ENCODE measurements at regions not wholly inside any gene's neighbourhood (a gene's known extent, or its start where the extent isn't known, plus 50 kb on each side); places are given as distances from the start of the nearest gene placed in this dataset.

GRCh38 chr10:1851762-1852161, 114.4 kb upstream of the ADARB2 start:
- no peaks in the 10 kb centered on the region for H3K4me1 ChIP-seq (ENCODE audit: insufficient read depth, low read length)
- no peak overlapping the region for H3K27ac ChIP-seq (ENCODE audit: low read depth, low read length)
- no peaks in the 10 kb centered on the region for H3K27me3 ChIP-seq (ENCODE audit: insufficient read depth, low read length)
- H3K36me3 ChIP-seq (ENCODE audit: insufficient read depth, low read length) = no peaks in the 10 kb centered on the region
- no peak overlapping the region for H3K9ac ChIP-seq (ENCODE audit: low read depth, low read length)
- WGBS = 98% methylated on average over 8 of the region's 8 CpGs
- no peak overlapping the region for H3K4me3 ChIP-seq (ENCODE audit: low read length)
- H3K9me3 ChIP-seq (ENCODE audit: insufficient read depth, low read depth, low read length) = no peaks in the 10 kb centered on the region

GRCh38 chr10:1850971-1851527, 113.7 kb upstream of the ADARB2 start:
- 87% methylated on average over 5 of the region's 6 CpGs for WGBS
- Histone ChIP-seq H3K27ac (ENCODE audit: low read depth, low read length) (no peak overlapping the region), H3K4me1 (ENCODE audit: insufficient read depth, low read length) (no peaks in the 10 kb centered on the region), H3K36me3 (ENCODE audit: insufficient read depth, low read length) (no peaks in the 10 kb centered on the region), H3K27me3 (ENCODE audit: insufficient read depth, low read length) (no peaks in the 10 kb centered on the region), H3K9ac (ENCODE audit: low read depth, low read length) (no peak overlapping the region), H3K4me3 (ENCODE audit: low read length) (no peak overlapping the region), H3K9me3 (ENCODE audit: insufficient read depth, low read depth, low read length) (no peaks in the 10 kb centered on the region)

- Histone ChIP-seq H3K4me1 (ENCODE audit: insufficient read depth, low read length) (no peaks in the 10 kb centered on the region), H3K9me3 (ENCODE audit: insufficient read depth, low read depth, low read length) (no peaks in the 10 kb centered on the region), H3K9ac (ENCODE audit: low read depth, low read length) (no peak overlapping the region), H3K4me3 (ENCODE audit: low read length) (no peak overlapping the region), H3K36me3 (ENCODE audit: insufficient read depth, low read length) (no peaks in the 10 kb centered on the region), H3K27ac (ENCODE audit: low read depth, low read length) (no peak overlapping the region), H3K27me3 (ENCODE audit: insufficient read depth, low read length) (no peaks in the 10 kb centered on the region)
- 95% methylated on average over 18 of the region's 18 CpGs for WGBS
These were observed 110.0 kb upstream of the ADARB2 start for GRCh38 chr10:1847361-1847760.

- no peak overlapping the region for H3K4me3 ChIP-seq (ENCODE audit: low read length)
- no peaks in the 10 kb centered on the region for H3K27me3 ChIP-seq (ENCODE audit: insufficient read depth, low read length)
- 91% methylated on average over 7 of the region's 8 CpGs for WGBS
- H3K36me3 ChIP-seq (ENCODE audit: insufficient read depth, low read length) = no peaks in the 10 kb centered on the region
- no peaks in the 10 kb centered on the region for H3K4me1 ChIP-seq (ENCODE audit: insufficient read depth, low read length)
- H3K27ac ChIP-seq (ENCODE audit: low read depth, low read length) = no peak overlapping the region
- H3K9ac ChIP-seq (ENCODE audit: low read depth, low read length) = no peak overlapping the region
- H3K9me3 ChIP-seq (ENCODE audit: insufficient read depth, low read depth, low read length) = no peaks in the 10 kb centered on the region
These were observed 108.7 kb upstream of the ADARB2 start for GRCh38 chr10:1846032-1846431.

- H3K4me1 ChIP-seq (ENCODE audit: insufficient read depth, low read length) = no peaks in the 10 kb centered on the region
These were observed 104.4 kb upstream of the ADARB2 start for GRCh38 chr10:1841759-1842158.

GRCh38 chr10:1829712-1830111, 92.4 kb upstream of the ADARB2 start:
- H3K36me3 ChIP-seq (ENCODE audit: insufficient read depth, low read length) = no peaks in the 10 kb centered on the region
- 73% methylated on average over 5 of the region's 5 CpGs for WGBS
- no peaks in the 10 kb centered on the region for H3K4me1 ChIP-seq (ENCODE audit: insufficient read depth, low read length)
- H3K27ac ChIP-seq (ENCODE audit: low read depth, low read length) = no peak overlapping the region
- no peak overlapping the region for H3K9ac ChIP-seq (ENCODE audit: low read depth, low read length)
- no peaks in the 10 kb centered on the region for H3K9me3 ChIP-seq (ENCODE audit: insufficient read depth, low read depth, low read length)
- no peak overlapping the region for H3K4me3 ChIP-seq (ENCODE audit: low read length)
- H3K27me3 ChIP-seq (ENCODE audit: insufficient read depth, low read length) = no peaks in the 10 kb centered on the region

More at GRCh38 chr10:1841759-1842158, 104.4 kb upstream of the ADARB2 start:
- no peaks in the 10 kb centered on the region for H3K36me3 ChIP-seq (ENCODE audit: insufficient read depth, low read length)
- H3K9ac ChIP-seq (ENCODE audit: low read depth, low read length) = no peak overlapping the region
- H3K27ac ChIP-seq (ENCODE audit: low read depth, low read length) = no peak overlapping the region
- H3K27me3 ChIP-seq (ENCODE audit: insufficient read depth, low read length) = no peaks in the 10 kb centered on the region
- H3K9me3 ChIP-seq (ENCODE audit: insufficient read depth, low read depth, low read length) = no peaks in the 10 kb centered on the region
- 73% methylated on average over 3 of the region's 3 CpGs for WGBS
- H3K4me3 ChIP-seq (ENCODE audit: low read length) = no peak overlapping the region

- H3K4me1 ChIP-seq (ENCODE audit: insufficient read depth, low read length) = no peaks in the 10 kb centered on the region
- H3K36me3 ChIP-seq (ENCODE audit: insufficient read depth, low read length) = no peaks in the 10 kb centered on the region
- no peaks in the 10 kb centered on the region for H3K27me3 ChIP-seq (ENCODE audit: insufficient read depth, low read length)
- no peak overlapping the region for H3K4me3 ChIP-seq (ENCODE audit: low read length)
- WGBS = 90% methylated on average over 3 of the region's 3 CpGs
- H3K9ac ChIP-seq (ENCODE audit: low read depth, low read length) = no peak overlapping the region
- H3K9me3 ChIP-seq (ENCODE audit: insufficient read depth, low read depth, low read length) = no peaks in the 10 kb centered on the region
- H3K27ac ChIP-seq (ENCODE audit: low read depth, low read length) = no peak overlapping the region
These were observed 87.6 kb upstream of the ADARB2 start for GRCh38 chr10:1824928-1825327.

- Histone ChIP-seq H3K27ac (ENCODE audit: low read depth, low read length) (no peak overlapping the region), H3K4me3 (ENCODE audit: low read length) (no peak overlapping the region), H3K9ac (ENCODE audit: low read depth, low read length) (no peak overlapping the region), H3K36me3 (ENCODE audit: insufficient read depth, low read length) (no peaks in the 10 kb centered on the region), H3K27me3 (ENCODE audit: insufficient read depth, low read length) (no peaks in the 10 kb centered on the region), H3K4me1 (ENCODE audit: insufficient read depth, low read length) (peaks cover 14% of the 10 kb centered on the region), H3K9me3 (ENCODE audit: insufficient read depth, low read depth, low read length) (0 out of 2 replicates have a peak, but pooled peaks cover 4% of the 10 kb centered on the region)
- no CpG with 5 or more reads among the region's 1 CpG for WGBS
These were observed 77.2 kb upstream of the ADARB2 start for GRCh38 chr10:1814556-1814955.

- WGBS = 98% methylated on average over 27 of the region's 27 CpGs
- Histone ChIP-seq H3K9me3 (ENCODE audit: insufficient read depth, low read depth, low read length) (no peaks in the 10 kb centered on the region), H3K4me1 (ENCODE audit: insufficient read depth, low read length) (peaks cover 14% of the 10 kb centered on the region), H3K4me3 (ENCODE audit: low read length) (no peak overlapping the region), H3K9ac (ENCODE audit: low read depth, low read length) (no peak overlapping the region), H3K36me3 (ENCODE audit: insufficient read depth, low read length) (no peaks in the 10 kb centered on the region), H3K27me3 (ENCODE audit: insufficient read depth, low read length) (no peaks in the 10 kb centered on the region), H3K27ac (ENCODE audit: low read depth, low read length) (no peak overlapping the region)
These were observed 71.9 kb upstream of the ADARB2 start for GRCh38 chr10:1809139-1809741.

GRCh38 chr10:1807924-1808323, 70.6 kb upstream of the ADARB2 start:
- Histone ChIP-seq H3K9ac (ENCODE audit: low read depth, low read length) (no peak overlapping the region), H3K27ac (ENCODE audit: low read depth, low read length) (no peak overlapping the region), H3K27me3 (ENCODE audit: insufficient read depth, low read length) (no peaks in the 10 kb centered on the region), H3K36me3 (ENCODE audit: insufficient read depth, low read length) (no peaks in the 10 kb centered on the region), H3K4me1 (ENCODE audit: insufficient read depth, low read length) (peaks cover 14% of the 10 kb centered on the region), H3K9me3 (ENCODE audit: insufficient read depth, low read depth, low read length) (no peaks in the 10 kb centered on the region), H3K4me3 (ENCODE audit: low read length) (no peak overlapping the region)
- 96% methylated on average over 25 of the region's 25 CpGs for WGBS

GRCh38 chr10:1807196-1807595, 69.9 kb upstream of the ADARB2 start:
- WGBS = 89% methylated on average over 9 of the region's 9 CpGs
- H3K4me3 ChIP-seq (ENCODE audit: low read length) = no peak overlapping the region
- no peaks in the 10 kb centered on the region for H3K36me3 ChIP-seq (ENCODE audit: insufficient read depth, low read length)
- no peaks in the 10 kb centered on the region for H3K27me3 ChIP-seq (ENCODE audit: insufficient read depth, low read length)
- H3K27ac ChIP-seq (ENCODE audit: low read depth, low read length) = no peak overlapping the region
- peaks cover 14% of the 10 kb centered on the region for H3K4me1 ChIP-seq (ENCODE audit: insufficient read depth, low read length)
- no peak overlapping the region for H3K9ac ChIP-seq (ENCODE audit: low read depth, low read length)
- no peaks in the 10 kb centered on the region for H3K9me3 ChIP-seq (ENCODE audit: insufficient read depth, low read depth, low read length)

GRCh38 chr10:1802413-1802812, 65.1 kb upstream of the ADARB2 start:
- 94% methylated on average over 2 of the region's 2 CpGs for WGBS
- Histone ChIP-seq H3K4me3 (ENCODE audit: low read length) (no peak overlapping the region), H3K27me3 (ENCODE audit: insufficient read depth, low read length) (no peaks in the 10 kb centered on the region), H3K36me3 (ENCODE audit: insufficient read depth, low read length) (no peaks in the 10 kb centered on the region), H3K27ac (ENCODE audit: low read depth, low read length) (no peak overlapping the region), H3K9me3 (ENCODE audit: insufficient read depth, low read depth, low read length) (0 out of 2 replicates have a peak, but pooled peaks cover under 1% of the 10 kb centered on the region), H3K4me1 (ENCODE audit: insufficient read depth, low read length) (no peaks in the 10 kb centered on the region), H3K9ac (ENCODE audit: low read depth, low read length) (no peak overlapping the region)

Measured in HUES64 (cell line).